Lung microvascular endothelial cell (primary cell): ENCODE measurements at regions not wholly inside any gene's neighbourhood (a gene's known extent, or its start where the extent isn't known, plus 50 kb on each side); places are given as distances from the start of the nearest gene placed in this dataset.
"Not testable (repeated sequence)": the region's sequence is repeated elsewhere in the genome, so short reads cannot be mapped to it uniquely, and the experiment has no call there.

Source experiments
- DNase-seq, 2 donors: peaks; one replicate each; pipeline versions ENCODE4 v3.0.0 to v3.0.0-alpha.2; 2010; ENCODE audit warnings: low read depth in 2 of 2

DNA sequence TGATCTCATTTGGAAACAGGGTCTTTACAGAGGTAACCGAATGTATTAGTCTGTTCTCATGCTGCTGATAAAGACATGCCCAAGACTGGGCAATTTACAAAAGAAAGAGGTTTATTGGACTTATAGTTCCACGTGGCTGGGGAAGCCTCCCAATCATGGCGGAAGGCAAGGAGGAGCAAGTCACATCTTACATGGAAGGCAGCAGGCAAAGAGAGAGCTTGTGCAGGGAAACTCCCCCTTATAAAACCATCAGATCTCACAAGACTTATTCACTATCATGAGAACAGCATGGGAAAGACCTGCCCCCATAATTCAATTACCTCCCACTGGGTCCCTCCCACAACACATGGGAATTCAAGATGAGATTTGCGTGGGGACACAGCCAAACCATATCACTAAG is 171.8 kb upstream of the ID2 start:
- not testable (repeated sequence) for DNase-seq

DNA sequence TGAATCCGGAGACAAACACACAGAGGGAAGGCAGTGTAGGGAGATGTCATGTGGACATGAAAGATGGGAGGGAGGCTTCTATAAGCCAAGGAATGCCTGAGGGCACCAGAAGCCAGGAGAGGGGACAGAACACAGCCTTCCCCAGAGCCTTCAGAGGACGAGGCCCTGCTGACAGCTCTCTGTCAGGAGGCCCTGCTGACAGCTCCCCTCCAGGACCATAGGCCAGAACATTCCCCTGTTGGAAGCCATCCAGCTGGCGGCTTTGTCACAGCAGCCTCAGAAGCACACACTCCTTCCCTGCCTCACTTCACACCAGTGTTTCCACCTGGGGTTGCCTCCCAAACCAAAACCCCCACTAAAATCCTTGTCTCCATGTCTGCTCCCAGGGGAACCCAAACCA is 171.3 kb upstream of the ID2 start:
- no peak for DNase-seq

DNA sequence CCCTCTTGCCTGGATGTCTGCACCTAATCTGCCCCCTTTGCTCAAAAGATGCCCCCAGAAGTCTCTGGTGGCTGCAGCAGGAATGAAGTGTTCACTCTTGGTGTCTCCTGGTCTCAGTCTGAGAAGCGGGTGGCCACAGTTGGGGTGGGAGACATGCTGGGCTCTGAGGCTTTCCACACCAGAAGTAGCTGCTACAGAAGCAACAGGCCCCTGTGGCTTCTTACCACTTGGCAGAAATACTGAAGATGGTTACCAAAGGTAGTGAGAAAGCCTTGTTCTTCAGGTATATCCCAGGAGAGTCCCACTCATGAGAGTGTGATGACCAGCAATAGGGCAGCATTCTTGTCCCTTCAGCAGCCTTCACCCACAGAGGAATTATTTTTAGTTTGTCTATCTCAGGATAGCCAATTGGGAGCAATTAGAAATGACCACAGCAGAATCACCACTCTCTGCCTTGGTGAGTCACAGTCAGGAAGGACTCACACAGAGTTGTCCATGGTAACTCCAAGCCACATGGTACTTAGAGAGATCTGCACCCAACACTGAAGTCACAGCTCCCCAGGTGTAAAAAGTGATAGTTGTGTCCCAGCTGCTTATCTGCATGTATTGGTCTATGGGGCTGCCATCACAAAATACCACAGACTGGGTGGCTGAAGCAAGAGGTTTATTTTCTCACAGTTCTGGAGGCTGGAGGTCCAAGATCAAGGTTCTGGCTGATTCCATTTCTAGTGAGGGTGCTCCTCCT is 169.8 kb upstream of the ID2 start:
- no peak for DNase-seq

DNA sequence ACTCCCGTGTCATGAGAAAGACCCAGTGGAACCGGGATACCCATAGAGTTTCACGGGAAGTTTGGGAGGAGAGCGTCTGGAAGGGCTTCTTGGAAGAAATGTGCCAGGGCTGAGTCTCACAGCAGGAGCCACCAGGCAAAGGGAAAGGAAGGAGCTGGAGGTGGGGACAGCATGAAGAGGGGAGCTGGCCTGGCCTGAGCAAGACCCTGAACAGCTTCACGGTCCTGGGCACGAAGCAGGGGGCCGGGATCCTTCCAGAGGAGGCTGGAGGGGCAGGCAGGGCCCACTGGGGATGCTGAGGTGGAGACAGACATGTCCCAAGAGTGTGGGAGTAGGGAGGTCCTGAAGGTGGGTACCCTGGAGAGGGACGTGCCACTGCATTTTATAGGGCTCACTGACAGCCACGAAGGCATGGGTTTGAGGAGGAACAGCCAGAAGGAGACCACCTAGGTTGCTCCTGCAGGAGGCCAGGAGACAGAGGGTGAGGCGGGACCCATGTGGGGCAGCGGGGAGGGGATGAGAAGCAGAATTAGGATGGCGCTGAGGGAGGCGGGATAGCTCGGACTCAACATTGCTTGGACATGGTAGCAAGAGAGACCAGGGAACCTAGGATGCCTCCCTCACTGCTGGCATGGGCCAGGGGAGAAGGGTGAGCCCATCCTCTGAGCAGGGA is 168.1 kb upstream of the ID2 start:
- no peak for DNase-seq

DNA sequence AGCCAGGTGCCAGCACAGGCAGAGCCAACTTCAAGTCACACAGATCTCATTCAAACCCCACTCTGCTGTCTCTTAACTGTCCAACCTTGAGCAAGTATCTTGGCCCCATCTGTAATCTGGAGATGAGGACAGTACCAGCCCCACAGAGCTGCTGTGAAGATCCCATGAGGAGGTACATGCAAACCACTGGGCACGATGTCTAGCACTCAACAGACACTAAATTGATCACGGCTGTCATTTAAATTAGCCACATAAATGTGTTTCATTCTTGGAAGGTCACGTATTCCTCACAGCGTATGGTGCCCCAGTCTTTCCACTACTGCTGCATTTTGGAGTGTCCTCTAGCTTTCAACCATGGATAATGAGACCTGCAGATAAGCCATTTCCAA is 167.6 kb upstream of the ID2 start:
- no peak for DNase-seq

DNA sequence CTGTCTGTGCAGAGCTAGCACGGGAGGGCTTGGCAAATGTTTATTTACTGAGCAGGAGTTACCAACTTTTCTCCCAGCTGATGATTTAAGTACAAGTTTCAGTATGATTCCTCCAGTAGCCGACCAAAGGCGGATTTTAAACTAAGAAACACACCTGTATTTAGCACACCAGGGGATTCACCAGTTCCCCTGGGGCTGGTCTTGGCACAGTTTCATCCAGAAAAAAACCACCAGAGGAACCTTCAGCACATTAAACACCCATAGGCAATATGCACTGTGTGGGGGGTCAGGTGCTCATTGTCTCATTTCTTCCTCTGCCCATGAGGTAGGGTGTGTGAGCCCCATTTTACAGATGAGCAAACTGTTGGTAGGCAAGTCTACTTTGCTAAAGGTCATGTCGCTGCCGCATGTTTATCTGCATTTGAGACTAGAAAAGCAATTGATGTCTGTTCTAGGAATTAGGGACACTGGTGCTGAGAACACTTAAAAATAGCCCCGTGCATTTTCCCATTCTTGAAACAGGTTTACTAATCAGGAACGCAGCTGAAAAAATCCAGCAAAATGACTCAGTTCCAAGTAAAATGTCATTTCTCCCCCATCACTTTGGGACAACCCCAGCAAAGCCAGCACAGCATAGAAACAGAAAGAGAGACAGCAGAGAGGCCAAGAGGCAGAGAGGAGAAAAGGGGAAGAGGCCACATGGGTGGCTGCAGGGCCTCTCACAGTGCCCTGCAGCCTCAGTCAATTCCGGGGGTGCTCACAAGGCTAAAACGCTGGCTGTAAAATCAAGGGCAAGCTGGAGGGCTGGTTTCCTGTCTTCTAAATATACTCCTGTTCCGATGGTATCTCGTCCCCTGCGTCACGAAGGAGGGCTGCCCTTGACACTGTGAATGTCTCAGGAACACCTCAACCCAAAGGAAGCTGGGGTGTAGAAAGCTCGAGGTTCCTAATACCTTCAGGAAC is 166.8 kb upstream of the ID2 start:
- DNase-seq = no peak

DNA sequence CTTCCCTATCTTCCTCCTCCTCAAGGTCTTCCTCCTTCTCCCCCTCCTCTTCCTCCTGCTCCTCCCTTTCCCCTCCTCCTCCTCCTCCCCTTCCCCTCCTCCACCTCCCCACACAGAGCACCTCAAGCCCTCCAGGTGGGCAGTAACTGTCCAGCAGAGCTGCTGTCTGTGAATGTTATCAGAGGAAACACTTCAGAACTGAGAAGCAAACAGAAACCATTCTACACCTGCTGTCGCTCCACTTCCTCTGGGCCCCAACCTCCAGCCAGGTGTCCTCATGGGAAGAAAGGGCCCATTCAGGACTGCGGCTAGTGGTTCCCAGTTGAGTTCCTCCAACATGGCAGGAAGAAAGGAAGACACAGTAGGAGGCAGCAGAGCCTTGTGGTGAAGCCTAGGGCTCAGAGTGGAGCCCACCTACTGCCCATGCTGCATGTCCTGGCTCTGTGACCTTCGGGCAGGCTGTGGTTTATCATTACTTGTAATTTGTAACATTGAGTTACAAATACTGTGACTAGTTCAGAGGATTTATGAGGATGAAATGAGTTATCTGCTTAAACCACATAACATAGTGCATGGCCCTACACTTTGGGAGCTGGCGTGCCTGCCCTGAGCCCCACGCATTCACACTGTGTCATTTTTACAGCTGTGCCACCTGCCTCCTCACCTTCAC is 165.9 kb upstream of the ID2 start:
- no peak for DNase-seq

DNA sequence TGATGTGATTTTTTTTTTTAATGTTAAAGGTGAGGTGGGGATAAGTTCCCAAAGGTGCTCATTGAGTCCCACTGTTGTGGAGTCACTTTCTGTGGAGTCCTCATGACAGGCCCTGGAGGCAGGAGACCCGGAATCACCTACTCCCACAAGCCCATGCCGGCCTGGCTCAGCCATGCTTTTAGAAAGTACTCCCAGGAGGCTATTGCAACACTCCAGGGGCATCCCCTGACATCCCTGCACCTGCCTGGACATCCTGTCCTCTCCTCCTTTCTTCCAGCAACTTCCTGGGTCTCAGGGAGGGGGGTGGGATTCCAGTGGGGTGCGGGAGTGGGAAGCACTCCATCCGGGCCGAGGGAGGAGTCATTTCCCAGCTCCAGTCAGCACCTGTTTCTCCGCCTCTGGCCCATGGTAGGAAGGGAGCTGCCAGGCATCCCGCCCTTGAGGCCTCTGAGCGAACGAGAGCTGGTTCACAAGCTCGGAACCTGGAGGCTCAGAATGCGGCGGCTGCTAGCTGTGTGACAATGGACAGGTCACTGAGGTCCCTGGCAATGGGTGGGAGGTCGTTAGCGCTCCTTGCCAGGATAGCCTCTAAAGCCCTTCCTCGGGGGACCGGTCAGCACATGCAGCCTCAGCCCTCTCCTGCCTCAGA is 163.9 kb upstream of the ID2 start:
- DNase-seq = no peak

DNA sequence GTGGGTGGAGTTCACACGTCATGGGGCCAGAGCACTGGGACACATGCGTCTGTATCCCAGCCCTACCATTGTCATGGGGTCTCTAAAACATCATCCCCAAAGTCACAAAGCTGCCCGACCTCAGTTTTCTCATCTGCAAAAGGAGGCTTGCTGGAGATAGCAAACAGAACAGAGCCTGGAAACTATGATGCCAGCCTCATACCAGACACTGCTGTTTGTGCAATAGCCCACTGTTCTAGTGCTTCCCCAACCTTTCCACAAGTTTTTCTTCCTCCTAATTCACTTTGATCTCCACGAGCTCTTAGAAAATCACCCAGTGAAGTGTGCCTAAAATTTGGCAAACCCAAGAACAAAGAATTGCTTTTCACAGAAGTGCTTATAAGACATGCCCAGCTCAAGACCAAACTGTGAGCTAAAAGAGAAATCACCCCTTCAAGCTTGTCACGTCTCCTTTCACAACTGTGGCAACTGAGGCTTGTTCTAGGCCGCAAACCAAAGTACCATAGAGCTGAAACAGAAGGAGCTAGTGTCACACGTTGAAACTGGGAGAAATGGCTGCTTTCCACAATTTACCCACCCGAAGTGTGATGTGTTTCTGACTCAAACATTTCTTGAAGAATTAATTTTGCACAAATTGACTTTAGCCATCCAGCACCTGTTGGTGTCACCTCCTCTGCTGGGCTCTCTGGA is 162.7 kb upstream of the ID2 start:
- DNase-seq = no peak

DNA sequence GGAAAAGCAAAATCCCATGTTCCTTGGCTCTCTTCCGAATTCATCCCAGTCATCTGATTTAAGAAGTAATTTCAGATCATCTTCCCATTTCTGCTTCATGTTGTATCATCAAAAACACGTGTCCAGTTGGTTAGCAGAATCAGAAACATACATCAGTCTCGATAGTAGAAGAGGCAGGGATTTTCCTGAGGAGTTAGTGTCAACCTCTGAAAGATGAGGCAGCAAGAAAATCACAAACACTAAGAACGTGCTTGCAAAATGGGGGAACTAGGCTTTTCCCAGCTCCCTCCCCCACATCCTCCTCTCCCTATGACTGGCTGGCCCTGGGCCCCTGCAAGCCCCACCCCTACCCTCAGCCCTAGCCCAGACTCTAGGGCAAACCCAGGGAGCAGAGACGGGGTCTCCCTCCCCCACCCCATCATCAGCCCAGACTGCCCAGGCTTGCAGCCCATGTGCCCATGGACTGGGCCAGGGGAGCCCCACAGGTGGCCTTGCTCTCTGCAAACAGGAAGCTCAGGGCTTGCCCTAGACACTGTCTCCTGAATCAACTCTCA is 161.0 kb upstream of the ID2 start:
- no peak for DNase-seq

DNA sequence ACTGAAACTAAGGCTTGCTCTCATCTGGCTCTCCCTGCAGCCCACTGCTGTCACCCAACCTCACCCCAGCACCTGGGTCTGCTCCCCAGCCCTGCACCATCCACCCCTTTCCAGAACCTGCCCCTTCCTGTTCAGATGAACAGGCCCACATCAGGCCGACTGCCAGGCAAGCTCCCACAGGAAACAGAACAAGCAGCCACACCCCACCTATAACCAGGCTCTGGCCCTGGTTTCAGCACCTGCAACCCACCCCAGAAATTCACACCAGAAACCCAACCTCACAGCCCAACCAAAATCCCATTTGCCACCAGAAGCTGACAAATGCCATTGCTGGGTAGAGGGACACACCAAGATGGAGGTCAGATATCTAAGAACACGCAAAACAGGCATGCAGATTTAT is 159.2 kb upstream of the ID2 start:
- DNase-seq = no peak

DNA sequence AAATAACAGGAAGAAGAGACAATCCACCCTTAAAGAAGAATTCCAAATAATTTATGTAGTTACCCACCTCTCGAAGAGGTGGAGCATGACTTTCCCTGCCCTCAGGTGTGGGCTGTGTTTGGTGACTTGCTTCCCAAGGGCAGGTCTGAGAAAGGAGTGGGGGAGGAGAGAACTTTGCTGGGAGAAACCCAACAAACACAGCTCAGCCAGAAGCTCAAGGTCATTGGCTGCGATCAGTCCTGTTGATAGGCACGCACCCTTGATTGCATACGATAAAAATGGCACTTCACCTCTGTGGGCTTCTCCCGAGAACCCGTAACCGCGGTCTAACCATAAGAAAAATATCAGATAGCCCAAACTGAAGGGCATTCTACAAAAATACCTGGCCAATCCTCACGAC is 157.5 kb upstream of the ID2 start:
- no peak for DNase-seq

DNA sequence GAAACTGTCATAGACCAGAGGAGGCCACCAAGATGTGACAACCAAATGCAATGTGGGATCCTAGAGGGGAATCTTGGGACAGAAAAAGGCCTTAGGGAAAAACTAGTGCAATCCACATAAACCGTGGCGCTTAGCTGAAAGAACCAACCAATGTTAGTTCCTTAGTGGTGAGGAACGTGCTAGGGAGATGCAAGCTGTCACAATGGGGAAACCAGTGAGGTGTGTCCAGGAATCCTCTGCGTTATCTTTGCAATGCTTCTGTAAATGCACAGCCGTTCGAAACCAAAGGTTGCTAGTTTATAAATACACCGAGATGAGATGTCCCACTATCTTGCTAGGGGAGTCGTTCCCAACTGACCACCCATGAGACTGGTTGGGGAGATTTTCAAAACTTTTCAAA is 157.0 kb upstream of the ID2 start:
- no peak for DNase-seq

DNA sequence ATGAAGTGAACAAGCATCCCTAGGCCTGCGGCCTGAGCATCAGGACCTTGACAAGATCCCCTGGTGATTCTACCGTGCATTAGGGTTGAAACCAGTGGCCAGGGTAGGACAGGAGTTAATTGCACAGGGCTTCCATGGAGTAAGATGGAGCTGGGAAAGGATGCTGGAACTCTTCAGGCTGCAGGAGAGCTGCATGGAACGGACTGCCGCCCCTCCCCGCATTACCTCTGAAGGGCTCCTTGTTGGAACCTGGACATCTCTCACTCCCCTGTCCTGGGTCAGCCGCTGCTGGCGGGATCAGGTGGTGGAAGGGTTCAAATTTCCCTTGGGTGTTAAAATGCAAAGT is 156.6 kb upstream of the ID2 start:
- DNase-seq = no peak

DNA sequence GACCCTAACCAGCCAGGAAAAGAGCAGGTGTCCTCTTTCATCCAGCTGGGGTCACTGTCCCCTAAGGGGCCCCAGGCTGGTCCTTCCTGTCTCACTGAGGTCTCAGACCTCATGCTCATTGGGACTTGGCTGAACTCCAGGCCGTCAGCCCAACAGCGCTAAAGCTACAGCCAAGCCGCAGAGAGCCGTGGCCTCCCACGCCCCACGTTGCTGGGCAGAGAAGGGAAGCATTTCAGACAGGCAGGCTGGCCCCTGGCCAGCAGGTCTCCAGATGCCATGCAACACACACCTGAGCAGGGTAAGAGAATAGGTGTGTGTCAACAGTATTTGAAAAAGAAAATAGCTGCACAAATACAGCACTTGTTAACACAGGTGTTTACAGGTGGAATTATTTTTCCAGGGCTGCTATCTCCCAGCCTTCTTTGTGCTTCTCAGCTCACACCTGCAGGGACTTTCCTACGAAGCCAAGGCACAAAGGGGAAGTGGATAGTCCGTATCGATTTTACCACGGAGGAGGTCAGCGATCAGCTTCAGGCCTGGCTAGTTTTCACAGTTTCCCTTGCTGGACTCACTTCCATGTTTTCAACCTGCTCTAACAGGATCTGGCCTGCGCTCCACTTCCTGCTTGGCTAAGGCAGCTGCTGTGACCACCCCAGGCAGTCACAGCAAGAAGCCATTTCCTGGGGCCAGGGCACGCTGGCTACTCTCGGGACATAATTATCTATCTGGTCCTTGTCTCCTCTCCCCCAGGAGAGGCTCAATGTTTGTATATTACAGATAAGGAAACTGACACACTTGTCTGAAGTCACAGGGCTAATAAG is 156.1 kb upstream of the ID2 start:
- peak in 1 of 2 donors; percentile 47 for DNase-seq

DNA sequence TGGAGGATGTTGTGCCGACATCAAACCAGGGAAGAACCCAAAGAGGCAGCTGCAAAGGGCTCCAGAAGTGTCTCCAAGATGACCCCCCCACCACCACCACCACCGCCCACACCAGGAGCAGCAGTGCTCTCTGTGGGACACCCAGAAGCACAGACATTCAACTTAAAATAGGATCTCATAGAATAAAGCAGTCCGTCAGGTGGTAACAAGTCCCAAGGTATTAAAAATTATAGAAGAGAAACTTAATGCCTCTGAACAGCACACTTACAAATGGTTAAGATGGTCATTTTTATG is 155.5 kb upstream of the ID2 start:
- DNase-seq = no peak

DNA sequence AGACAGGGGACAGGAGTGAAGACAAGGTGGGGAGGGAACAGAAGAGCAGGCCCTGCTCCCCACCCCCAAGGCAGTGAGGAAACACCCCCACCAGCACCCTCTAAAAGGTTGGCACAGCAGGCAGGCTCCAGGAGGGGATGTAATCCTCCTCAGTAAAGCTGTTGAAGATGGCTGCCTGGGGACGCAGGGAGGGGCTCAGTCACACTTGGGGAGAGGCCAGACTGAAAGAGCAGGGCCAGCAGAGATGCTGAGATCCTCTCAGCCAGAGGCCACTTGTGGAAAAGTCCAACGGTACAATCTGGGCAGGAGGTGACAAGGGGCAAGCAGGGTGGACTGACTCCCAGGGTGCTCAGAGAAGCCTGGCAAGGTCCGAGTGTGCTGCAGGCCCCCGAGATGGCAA is 154.8 kb upstream of the ID2 start:
- DNase-seq = no peak

DNA sequence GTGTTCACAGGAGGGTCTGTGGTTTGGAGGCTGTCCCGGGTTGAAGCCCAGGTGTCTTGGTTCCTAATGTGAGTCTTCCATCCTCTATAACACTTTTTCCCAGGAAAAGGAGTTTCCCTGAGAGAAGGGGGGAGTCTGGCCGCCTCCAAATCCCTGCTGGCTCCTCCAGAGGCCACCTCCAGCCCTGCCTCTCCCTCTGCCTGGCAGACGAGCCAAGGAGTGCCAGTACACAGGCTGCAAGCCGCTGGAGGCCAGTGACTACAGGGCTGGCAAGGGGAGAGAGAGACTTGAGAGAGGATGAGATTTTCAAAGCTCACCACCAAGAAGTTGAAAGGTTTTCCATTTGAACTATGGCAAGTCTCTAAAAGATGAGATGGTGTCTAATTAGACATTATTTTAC is 154.2 kb upstream of the ID2 start:
- DNase-seq = no peak

DNA sequence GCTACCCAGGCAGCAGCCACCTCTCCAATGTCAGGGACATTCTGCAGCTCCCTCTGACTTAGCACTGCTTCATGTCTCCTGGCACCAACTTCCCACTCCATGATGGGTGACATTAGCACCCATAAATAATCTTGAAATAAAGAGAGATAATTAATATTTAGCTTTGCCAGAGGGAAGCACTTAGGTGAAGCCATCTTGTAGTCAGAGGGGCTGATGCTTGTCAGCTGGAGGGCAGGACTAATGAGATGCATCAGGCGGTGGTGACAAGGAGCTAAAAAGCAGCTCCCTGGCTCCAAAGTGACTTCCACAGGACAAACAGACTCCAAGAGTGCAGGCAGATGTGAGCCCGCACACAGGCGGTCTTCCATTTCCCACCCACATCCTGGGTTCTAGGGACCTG is 153.0 kb upstream of the ID2 start:
- no peak for DNase-seq

DNA sequence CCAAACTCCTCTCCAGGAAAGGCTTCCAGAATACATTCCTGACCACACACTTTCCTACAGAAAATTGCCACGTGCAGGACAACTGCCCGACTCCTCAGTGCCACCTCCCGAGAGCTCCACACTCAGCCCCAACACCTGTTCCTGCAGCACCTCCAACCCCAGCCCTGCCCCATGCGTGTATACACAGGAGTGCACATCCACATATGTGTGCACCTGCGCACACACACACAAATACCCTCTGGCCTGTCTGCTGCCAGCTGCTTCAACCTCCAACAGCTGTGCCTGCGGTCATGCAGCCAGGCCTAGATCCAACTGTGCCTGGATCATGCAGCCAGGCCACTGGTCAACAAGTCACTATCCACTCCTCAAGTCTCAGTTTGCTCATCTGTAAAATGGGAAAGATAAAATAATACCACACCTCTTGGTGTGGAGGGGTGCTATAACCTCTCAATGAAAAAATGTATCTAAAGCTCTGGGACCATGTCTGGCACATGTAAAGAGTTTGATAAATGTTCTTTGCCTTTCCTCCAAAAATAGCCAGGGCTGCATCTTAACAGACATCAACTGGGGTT is 152.1 kb upstream of the ID2 start:
- DNase-seq = no peak
